ENCODE measurements at regions not wholly inside any gene's neighbourhood (a gene's known extent, or its start where the extent isn't known, plus 50 kb on each side); places are given as distances from the start of the nearest gene placed in this dataset.

DNA sequence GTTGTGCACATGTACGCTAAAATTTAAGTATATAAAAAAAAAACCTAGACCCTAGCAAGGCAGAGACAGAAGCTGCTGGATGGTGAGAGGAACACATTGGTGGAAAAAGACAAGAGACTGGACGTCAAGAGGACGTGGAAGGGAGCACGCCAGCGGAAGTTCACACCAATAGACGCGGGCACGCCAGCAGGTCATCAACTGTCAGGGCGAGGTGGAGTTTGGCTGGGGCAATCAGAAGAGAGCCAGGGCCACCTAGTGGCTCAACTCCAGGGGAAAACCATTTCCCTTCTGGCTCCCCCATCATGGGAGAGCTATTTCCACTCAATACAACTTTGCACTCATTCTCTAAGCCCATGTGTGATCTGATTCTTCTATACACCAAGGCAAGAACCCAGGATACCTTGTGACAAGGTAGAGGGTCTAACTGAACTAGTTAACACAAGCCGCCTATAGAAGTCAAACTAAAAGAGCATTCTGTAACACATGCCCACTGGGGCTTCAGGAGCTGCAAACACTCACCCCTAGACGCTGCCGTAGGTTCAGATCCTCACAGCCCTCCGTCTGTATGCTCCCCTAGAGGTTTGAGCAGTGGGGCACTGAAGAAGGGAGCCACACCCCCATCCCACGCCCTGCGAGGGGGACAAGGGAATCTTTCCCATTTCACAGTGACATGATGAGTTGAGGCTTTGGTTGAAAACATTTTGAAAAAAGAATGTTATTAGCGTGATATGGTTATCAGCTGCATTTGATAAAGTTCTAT is 702.7 kb downstream of the TMTC2 start:
- peak in 11 of 56 donors; percentile 0 to 28 (median 3) for DNase-seq

DNA sequence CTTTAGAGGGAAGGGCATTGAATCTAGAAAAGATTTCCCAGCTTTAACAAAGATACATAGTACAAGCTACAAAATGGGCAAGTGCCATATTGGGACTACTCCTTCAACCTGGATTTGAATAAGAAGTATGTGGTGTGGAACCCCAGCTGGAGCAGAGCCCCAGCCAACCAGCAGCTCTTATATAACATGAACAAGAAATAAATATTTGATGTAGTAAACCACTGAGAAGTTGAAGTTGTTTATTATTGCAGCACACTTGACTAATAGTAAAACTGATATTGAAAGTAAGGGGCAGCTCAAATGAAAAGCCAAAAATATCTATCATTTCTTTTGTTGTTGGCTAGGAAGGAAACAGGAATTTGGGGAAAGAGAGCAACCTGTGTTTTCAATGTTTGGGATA is 701.8 kb downstream of the TMTC2 start:
- no peak for DNase-seq

- DNase-seq: no peak
Observed at GRCh38 chr12:83386527-83387264, 700.0 kb downstream of the TMTC2 start.

- DNase-seq: no peak
Observed at GRCh38 chr12:83378186-83378727, 691.6 kb downstream of the TMTC2 start.

DNA sequence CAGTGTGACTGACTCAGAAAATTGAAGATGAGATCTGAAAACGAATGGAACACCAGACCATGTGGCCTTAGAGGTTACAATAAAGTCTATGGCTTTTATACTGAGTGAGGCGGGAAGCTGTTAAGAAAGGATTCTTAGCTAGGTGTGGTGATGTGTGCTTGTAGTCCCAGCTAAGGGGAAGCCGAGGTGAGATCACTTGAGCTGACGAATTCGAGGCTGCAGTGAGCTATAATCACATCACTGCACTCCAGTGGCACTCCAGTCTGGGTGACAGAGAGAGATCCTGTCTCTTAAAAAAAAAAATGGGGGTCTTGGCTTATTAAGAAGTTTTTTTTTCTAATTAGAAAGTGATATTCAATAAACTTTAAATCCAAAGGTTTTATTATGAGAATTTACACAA is 678.6 kb downstream of the TMTC2 start:
- DNase-seq: no peak

DNA sequence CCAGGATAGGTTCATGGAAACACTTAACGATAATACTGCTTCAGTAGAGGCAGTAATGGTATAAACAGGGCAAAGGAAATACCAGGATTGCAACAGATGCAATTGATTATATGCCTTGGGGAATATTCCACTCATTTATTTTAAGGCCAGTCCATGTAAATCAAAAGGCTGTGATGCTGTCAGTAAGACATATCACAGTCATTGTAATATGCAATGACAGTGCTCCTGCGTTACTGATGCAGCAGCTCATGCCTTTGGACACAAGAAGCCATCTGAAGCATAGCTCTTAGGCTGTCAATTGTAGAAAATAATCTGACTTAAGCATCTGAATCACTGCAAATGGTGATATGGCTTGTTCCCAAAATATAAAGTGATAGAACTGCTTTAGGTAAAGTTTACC is 674.8 kb downstream of the TMTC2 start:
- no peak for DNase-seq

GRCh38 chr12:83361071-83361470 is 674.4 kb downstream of the TMTC2 start:
- no peak for DNase-seq

GRCh38 chr12:83349907-83350611 is 663.4 kb downstream of the TMTC2 start:
- DNase-seq: no peak

- DNase-seq: no peak
Observed at GRCh38 chr12:83346333-83346732, 659.6 kb downstream of the TMTC2 start.

- DNase-seq: no peak
Observed at GRCh38 chr12:83343767-83344166, 657.1 kb downstream of the TMTC2 start.

DNA sequence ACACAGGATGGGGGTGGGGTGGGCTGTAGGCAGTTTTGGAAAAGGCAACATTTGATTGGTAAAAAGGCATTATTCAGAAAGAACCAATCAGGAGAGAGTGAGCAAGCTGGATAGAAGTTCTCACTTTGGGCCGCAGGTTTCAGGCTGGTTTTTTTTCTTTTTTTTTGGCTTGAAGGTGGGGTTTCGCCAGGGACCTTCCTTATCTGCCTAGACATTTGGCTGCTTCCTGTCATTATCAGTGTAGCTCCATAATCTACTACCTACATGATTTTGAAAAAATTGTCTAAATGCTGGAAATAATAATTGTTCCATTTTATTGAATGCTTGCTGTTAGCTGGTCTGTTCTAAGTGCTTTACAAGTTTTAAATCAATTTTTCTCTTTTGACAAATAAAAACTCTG is 649.0 kb downstream of the TMTC2 start:
- no peak for DNase-seq

- DNase-seq: no peak
Observed at GRCh38 chr12:83326666-83327065, 640.0 kb downstream of the TMTC2 start.

DNA sequence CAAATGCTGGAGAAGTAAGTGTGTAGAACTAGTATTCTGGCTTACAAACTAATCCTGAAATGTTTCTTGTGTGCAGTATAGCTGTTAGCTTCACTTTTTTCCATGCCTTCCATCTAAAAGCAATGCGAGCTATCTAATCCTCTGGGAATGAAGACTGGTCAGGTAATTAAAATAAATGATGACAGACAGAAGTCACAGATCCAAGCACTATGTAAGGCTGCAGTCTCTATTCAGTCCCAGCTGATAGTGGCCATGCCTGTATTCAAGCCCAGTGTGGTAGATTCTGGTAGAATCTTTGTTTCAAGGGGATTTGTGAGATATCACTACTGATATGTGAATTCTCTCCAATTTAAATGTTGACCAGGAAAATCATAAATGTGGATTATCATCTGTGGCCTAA is 637.2 kb downstream of the TMTC2 start:
- no peak for DNase-seq

GRCh38 chr12:83322809-83323208 is 636.1 kb downstream of the TMTC2 start:
- no peak for DNase-seq

DNA sequence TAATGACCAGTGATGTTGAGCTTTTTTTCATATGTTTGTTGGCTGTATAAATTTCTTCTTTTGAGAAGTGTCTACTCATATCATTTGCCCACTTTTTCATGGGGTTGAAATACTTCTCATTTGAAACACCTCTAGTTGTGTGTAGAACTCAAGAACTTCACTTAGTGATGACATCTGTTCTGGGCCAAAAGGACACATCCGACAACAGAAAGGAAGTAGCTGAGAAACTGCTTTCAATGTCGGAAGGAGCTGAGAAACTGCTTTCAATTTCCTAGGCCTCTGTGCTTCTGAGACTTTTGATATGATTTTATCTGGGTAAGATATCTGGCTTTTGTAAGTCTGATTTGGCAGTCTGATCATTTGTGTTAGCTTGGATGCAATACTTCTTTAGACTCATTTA is 635.3 kb downstream of the TMTC2 start:
- no peak for DNase-seq

DNA sequence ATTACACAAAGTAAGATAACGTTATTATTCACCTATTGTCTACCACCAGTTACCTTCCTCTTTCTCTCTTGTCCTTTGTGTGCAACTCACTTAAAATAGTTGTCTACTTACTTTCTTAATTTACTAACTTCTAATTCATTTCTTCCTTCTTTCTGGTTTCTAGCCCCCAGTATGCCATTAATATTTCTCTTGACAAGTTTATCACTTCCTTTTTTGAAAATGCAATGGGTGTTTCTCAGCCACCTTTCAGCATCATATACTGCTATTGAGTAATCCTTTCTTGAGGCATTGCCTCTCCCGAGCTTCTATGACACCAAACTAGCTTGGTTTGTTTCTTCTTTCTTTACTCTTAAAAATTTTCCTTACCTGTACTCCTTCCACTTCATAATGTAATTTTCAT is 633.6 kb downstream of the TMTC2 start:
- DNase-seq: no peak

- no peak for DNase-seq
Observed at GRCh38 chr12:83318386-83319098, 631.8 kb downstream of the TMTC2 start.

GRCh38 chr12:83317595-83317994 is 630.9 kb downstream of the TMTC2 start:
- DNase-seq: no peak

- DNase-seq: no peak
Observed at GRCh38 chr12:83313827-83314226, 627.1 kb downstream of the TMTC2 start.

- DNase-seq: no peak
Observed at GRCh38 chr12:83313322-83313721, 626.6 kb downstream of the TMTC2 start.

GRCh38 chr12:83276904-83277303 is 590.2 kb downstream of the TMTC2 start:
- no peak for DNase-seq

Data from amygdala (tissue), 56 donors.